DOHH2 (cell line): ENCODE measurements at regions not wholly inside any gene's neighbourhood (a gene's known extent, or its start where the extent isn't known, plus 50 kb on each side); places are given as distances from the start of the nearest gene placed in this dataset.
"Not testable (repeated sequence)": the region's sequence is repeated elsewhere in the genome, so short reads cannot be mapped to it uniquely, and the experiment has no call there.

Source experiments
- H3F3A ChIP-seq: fragments of 200-600 bp; sonication (generic), shearing (Covaris generic); 2 replicates; pipeline ENCODE4 v1.6.0; 2016; ENCODE audit warnings: antibody characterized with exemption, mild to moderate bottlenecking; ENCODE audit not compliant: control insufficient read depth, insufficient read depth
- H3K27ac ChIP-seq: fragments of 200-600 bp; sonication (generic); 2 replicates; pipeline ENCODE4 v1.5.1; 2014; ENCODE audit warnings: low read depth, mild to moderate bottlenecking, low read length, moderate library complexity
- H3K27me3 ChIP-seq: fragments of 200-600 bp; sonication (generic); 2 replicates; pipeline ENCODE4 v1.6.1; 2014; ENCODE audit warnings: mild to moderate bottlenecking, low read length, mixed read lengths; ENCODE audit not compliant: control insufficient read depth
- H3K36me3 ChIP-seq: fragments of 200-600 bp; sonication (generic); 2 replicates; pipeline ENCODE4 v1.6.1; 2014; ENCODE audit warnings: mild to moderate bottlenecking, low read length, moderate library complexity, mixed read lengths; ENCODE audit not compliant: control insufficient read depth
- H3K4me1 ChIP-seq: fragments of 200-600 bp; sonication (generic); 2 replicates; pipeline ENCODE4 v1.6.1; 2014; ENCODE audit warnings: mild to moderate bottlenecking, low read length, mixed read lengths; ENCODE audit not compliant: control insufficient read depth
- H3K4me2 ChIP-seq: fragments of 200-600 bp; sonication (generic); 2 replicates; pipeline ENCODE4 v1.6.0; 2014; ENCODE audit warnings: mild to moderate bottlenecking, low read length, moderate library complexity
- H3K4me3 ChIP-seq: fragments of 200-600 bp; sonication (generic); 2 replicates; pipeline ENCODE4 v1.5.1; 2014; ENCODE audit warnings: mild to moderate bottlenecking, low read length, mixed read lengths
- H3K79me2 ChIP-seq: fragments of 200-600 bp; sonication (generic); 2 replicates; pipeline ENCODE4 v1.6.1; 2014; ENCODE audit warnings: mild to moderate bottlenecking, low read length, mixed read lengths; ENCODE audit not compliant: control insufficient read depth
- H3K9me2 ChIP-seq: fragments of 200-600 bp; sonication (generic); replicated peaks from 2 replicates; pipeline ENCODE4 v1.6.1; 2014; ENCODE audit warnings: mild to moderate bottlenecking, low read length, mixed read lengths; ENCODE audit not compliant: control insufficient read depth
- H3K9me3 ChIP-seq: fragments of 200-600 bp; sonication (generic); 2 replicates; pipeline ENCODE4 v1.6.1; 2014; ENCODE audit warnings: antibody characterized with exemption, low read length, mixed read lengths; ENCODE audit not compliant: control insufficient read depth, insufficient read depth
- H4K20me1 ChIP-seq: fragments of 200-600 bp; sonication (generic); 2 replicates; pipeline ENCODE4 v1.6.0; 2014; ENCODE audit warnings: low read depth, mild to moderate bottlenecking, antibody characterized with exemption, low read length, moderate library complexity; ENCODE audit not compliant: control insufficient read depth, insufficient read depth
- EZH2phosphoT487 ChIP-seq: fragments of 200-600 bp; sonication (generic); IDR thresholded peaks from 2 replicates; pipeline ENCODE4 v1.6.1; 2017; ENCODE audit warnings: borderline replicate concordance, mild to moderate bottlenecking, antibody characterized with exemption, low read length, moderate library complexity, mixed read lengths
- TF ChIP-seq, protein P1 (sequence below): fragments of 200-600 bp; sonication (generic); IDR thresholded peaks from one replicate; pipeline ENCODE4 v1.5.1; 2014; ENCODE audit warnings: antibody characterized with exemption, mild to moderate bottlenecking, low read depth, low read length; ENCODE audit not compliant: poor library complexity, severe bottlenecking

DNA sequence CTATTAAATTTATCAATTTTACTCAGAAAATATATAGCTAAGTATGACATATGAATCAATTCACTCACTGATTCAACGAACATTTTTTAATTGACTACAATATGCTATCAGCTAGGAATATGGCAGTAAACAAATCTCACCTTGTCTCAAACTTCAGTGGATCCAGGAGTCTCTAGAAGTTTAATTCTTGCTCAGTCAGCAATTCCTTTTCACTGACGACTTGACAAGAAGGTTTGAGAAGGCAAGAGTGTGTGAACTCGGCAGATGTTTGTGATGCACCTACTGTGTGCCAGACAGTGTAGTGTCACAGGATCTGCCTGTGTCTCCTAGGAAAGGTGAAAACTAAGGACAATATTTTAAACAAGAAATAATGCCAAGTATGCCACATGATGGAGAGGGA lies 4175.7 kb upstream of the OR11H1 start:
- not testable (repeated sequence) for H3K4me3 ChIP-seq, H3K79me2 ChIP-seq, H3K9me2 ChIP-seq, H3K36me3 ChIP-seq, H3F3A ChIP-seq, H3K4me1 ChIP-seq, H3K27ac ChIP-seq, H3K27me3 ChIP-seq, H3K4me2 ChIP-seq, H4K20me1 ChIP-seq
- H3K9me3 ChIP-seq, result peaks cover 19% of the 10 kb centered on the region

- no peaks in the 10 kb centered on the region for H3K9me2 ChIP-seq
- no peaks in the 10 kb centered on the region for H3F3A ChIP-seq
- H3K4me1 ChIP-seq, result no peaks in the 10 kb centered on the region
- no peaks in the 10 kb centered on the region for H4K20me1 ChIP-seq
- no peaks in the 10 kb centered on the region for H3K36me3 ChIP-seq
- H3K79me2 ChIP-seq, result no peaks in the 10 kb centered on the region
- H3K9me3 ChIP-seq, result peaks cover 9% of the 10 kb centered on the region; the same call in 1 of the 2 replicates
- TF ChIP-seq, protein P1, sequence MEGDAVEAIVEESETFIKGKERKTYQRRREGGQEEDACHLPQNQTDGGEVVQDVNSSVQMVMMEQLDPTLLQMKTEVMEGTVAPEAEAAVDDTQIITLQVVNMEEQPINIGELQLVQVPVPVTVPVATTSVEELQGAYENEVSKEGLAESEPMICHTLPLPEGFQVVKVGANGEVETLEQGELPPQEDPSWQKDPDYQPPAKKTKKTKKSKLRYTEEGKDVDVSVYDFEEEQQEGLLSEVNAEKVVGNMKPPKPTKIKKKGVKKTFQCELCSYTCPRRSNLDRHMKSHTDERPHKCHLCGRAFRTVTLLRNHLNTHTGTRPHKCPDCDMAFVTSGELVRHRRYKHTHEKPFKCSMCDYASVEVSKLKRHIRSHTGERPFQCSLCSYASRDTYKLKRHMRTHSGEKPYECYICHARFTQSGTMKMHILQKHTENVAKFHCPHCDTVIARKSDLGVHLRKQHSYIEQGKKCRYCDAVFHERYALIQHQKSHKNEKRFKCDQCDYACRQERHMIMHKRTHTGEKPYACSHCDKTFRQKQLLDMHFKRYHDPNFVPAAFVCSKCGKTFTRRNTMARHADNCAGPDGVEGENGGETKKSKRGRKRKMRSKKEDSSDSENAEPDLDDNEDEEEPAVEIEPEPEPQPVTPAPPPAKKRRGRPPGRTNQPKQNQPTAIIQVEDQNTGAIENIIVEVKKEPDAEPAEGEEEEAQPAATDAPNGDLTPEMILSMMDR, result no peak
- no peak for TF ChIP-seq EZH2phosphoT487
- H3K27ac ChIP-seq, result no peak overlapping the region
- no peaks in the 10 kb centered on the region for H3K27me3 ChIP-seq
- H3K4me3 ChIP-seq, result no peak overlapping the region
- H3K4me2 ChIP-seq, result no peak overlapping the region
Observed at GRCh38 chr22:11360632-11361031, 4167.4 kb upstream of the OR11H1 start.

DNA sequence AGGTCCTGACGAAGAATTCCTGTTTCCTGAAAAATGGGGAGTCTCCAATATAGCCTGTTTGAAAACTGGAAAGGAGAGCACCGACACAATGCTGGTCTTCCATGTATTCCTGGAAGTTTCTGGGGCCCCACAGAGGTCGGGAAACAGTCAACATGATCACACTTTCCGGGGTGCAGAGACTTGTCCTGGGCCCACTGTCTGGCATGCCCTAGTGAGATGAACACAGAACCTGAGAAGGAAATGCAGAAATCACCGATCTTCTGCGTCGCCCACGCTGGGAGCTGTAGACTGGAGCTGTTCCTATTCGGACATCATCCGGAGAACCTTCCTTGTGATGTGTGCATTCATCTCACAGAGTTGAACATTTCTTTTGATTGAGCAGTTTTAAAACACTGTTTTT lies 4166.5 kb upstream of the OR11H1 start:
- not testable (repeated sequence) for H3K27ac ChIP-seq, H3K4me1 ChIP-seq, H3K9me3 ChIP-seq, H3K4me3 ChIP-seq, H3K9me2 ChIP-seq, H3K36me3 ChIP-seq, H3K79me2 ChIP-seq, H3K27me3 ChIP-seq, H3F3A ChIP-seq, H3K4me2 ChIP-seq, H4K20me1 ChIP-seq

- not testable (repeated sequence) for H3K9me2 ChIP-seq, H3K4me3 ChIP-seq, H3K79me2 ChIP-seq, H3F3A ChIP-seq, H4K20me1 ChIP-seq, H3K36me3 ChIP-seq, H3K4me1 ChIP-seq, H3K4me2 ChIP-seq, H3K27me3 ChIP-seq, H3K27ac ChIP-seq
- peaks cover 21% of the 10 kb centered on the region; the same call in 1 of the 2 replicates for H3K9me3 ChIP-seq
Observed at GRCh38 chr22:11369612-11370307, 4158.2 kb upstream of the OR11H1 start.

- H3K4me2 ChIP-seq, H3K79me2 ChIP-seq, H3K4me1 ChIP-seq, H3K27me3 ChIP-seq, H3K27ac ChIP-seq, H3K4me3 ChIP-seq, H4K20me1 ChIP-seq, H3K9me2 ChIP-seq, H3K36me3 ChIP-seq, H3F3A ChIP-seq: not testable (repeated sequence)
- peaks cover 20% of the 10 kb centered on the region; the same call in 1 of the 2 replicates for H3K9me3 ChIP-seq
Observed at GRCh38 chr22:11370311-11370710, 4157.7 kb upstream of the OR11H1 start.
